Endodermal cell (in vitro differentiated cells): ENCODE measurements at regions not wholly inside any gene's neighbourhood (a gene's known extent, or its start where the extent isn't known, plus 50 kb on each side); places are given as distances from the start of the nearest gene placed in this dataset.

ENCODE experiments used
- DNase-seq: peaks from one replicate; pipeline ENCODE4 v3.0.0-alpha.2; 2017
- H3K27ac ChIP-seq: 2 replicates; pipeline ENCODE4 v1.5.1; 2013; ENCODE audit warnings: mild to moderate bottlenecking, low read depth, low read length, moderate library complexity
- H3K27me3 ChIP-seq: 2 replicates; pipeline ENCODE4 v1.6.1; 2013; ENCODE audit warnings: mild to moderate bottlenecking, low read length, moderate library complexity; ENCODE audit not compliant: insufficient read depth, control insufficient read depth, poor library complexity, severe bottlenecking
- H3K36me3 ChIP-seq: 2 replicates; pipeline ENCODE4 v1.7.0; 2013; ENCODE audit warnings: mild to moderate bottlenecking, low read length, moderate library complexity; ENCODE audit not compliant: control insufficient read depth, insufficient read depth
- H3K4me1 ChIP-seq: one replicate; pipeline ENCODE4 v1.7.0; 2013; ENCODE audit warnings: low read length; ENCODE audit not compliant: control insufficient read depth, insufficient read depth
- H3K4me3 ChIP-seq: 2 replicates; pipeline ENCODE4 v1.5.1; 2013; ENCODE audit warnings: mild to moderate bottlenecking, low read length, moderate library complexity
- H3K9ac ChIP-seq: 2 replicates; pipeline ENCODE4 v1.6.1; 2013; ENCODE audit warnings: mild to moderate bottlenecking, low read length, moderate library complexity; ENCODE audit not compliant: poor library complexity, severe bottlenecking; ENCODE audit errors: extremely low read depth
- H3K9me3 ChIP-seq: 2 replicates; pipeline ENCODE4 v1.6.1; 2013; ENCODE audit warnings: mild to moderate bottlenecking, low read length, moderate library complexity; ENCODE audit not compliant: control insufficient read depth
- H3K27ac Mint-ChIP-seq: 2 replicates; pipeline ENCODE4 v1.8.0; 2020; ENCODE audit warnings: mixed read lengths
- H3K27me3 Mint-ChIP-seq: 2 replicates; pipeline ENCODE4 v1.8.0; 2021; ENCODE audit warnings: mild to moderate bottlenecking, mixed read lengths; ENCODE audit not compliant: insufficient read depth
- H3K36me3 Mint-ChIP-seq: 2 replicates; pipeline ENCODE4 v1.8.0; 2020; ENCODE audit warnings: low read depth, mixed read lengths
- H3K4me1 Mint-ChIP-seq: 2 replicates; pipeline ENCODE4 v1.8.0; 2020; ENCODE audit warnings: mixed read lengths
- H3K4me3 Mint-ChIP-seq: 2 replicates; pipeline ENCODE4 v1.8.0; 2020; ENCODE audit warnings: mild to moderate bottlenecking, moderate library complexity, mixed read lengths
- H3K9me3 Mint-ChIP-seq: 2 replicates; pipeline ENCODE4 v1.8.0; 2020; ENCODE audit warnings: mild to moderate bottlenecking, mixed read lengths
- WGBS, 2 experiments: methylation state at CpG; one replicate each; pipeline versions ENCODE4 v1.1.5 to v1.1.7; 2013; ENCODE audit warnings: missing lambda C conversion rate in 2 of 2, mixed read lengths in 1 of 2; ENCODE audit not compliant: insufficient coverage in 1 of 2, insufficient read length in 1 of 2; 5-methylcytosine and 5-hydroxymethylcytosine counted together
- TF ChIP-seq, protein P1 (sequence below): fragments of 200-600 bp; sonication (generic); conservative IDR thresholded peaks from 2 replicates; pipeline ENCODE4 v1.5.0; 2021; ENCODE audit warnings: antibody characterized with exemption, mild to moderate bottlenecking

DNA sequence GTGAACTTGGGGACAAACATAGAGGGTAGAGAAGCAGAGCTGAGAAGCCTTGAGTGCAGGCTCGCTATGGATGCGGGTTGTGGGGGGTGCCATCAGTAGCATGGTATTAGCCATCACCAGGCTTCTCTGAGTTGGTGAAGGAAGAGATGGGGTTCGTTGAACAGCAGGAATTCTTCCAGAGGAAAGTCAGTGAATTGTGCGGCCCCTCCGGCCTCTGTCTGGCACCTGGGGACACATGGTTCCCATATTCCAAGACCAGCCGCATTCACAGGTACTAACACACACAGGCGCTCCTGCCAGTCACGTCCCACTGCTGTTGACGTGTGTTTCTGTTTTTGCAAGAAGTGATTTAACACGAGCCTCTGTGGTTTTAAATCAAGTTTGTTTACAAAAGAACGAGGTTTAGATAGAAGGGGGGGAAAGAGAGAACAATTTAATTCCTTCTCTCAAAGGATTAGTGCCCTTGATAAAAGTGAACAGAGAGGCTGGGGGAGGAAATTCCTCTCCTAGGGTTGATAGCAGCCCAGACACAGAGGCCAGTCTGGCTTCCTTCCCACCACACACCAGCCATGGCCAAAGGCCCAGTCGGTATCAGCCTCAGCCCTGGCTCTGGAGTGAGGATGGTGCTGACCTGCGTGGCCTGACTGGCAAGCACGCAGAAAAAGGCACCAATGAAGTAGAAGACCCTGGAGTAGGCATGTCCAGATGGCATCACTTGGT, 252.6 kb upstream of the IGFBP3 start:
- Mint-ChIP-seq H3K9me3 (no peaks in the 10 kb centered on the region), H3K4me1 (peaks cover 9% of the 10 kb centered on the region), H3K27ac (no peak overlapping the region), H3K4me3 (no peak overlapping the region), H3K36me3 (no peaks in the 10 kb centered on the region), H3K27me3 (no peaks in the 10 kb centered on the region)
- Histone ChIP-seq H3K9me3 (no peaks in the 10 kb centered on the region), H3K36me3 (no peaks in the 10 kb centered on the region), H3K27ac (no peak overlapping the region), H3K4me3 (no peak overlapping the region), H3K9ac (no peak overlapping the region), H3K4me1 (peaks cover 12% of the 10 kb centered on the region), H3K27me3 (no peaks in the 10 kb centered on the region)
- no peak for DNase-seq
- TF ChIP-seq, protein P1, sequence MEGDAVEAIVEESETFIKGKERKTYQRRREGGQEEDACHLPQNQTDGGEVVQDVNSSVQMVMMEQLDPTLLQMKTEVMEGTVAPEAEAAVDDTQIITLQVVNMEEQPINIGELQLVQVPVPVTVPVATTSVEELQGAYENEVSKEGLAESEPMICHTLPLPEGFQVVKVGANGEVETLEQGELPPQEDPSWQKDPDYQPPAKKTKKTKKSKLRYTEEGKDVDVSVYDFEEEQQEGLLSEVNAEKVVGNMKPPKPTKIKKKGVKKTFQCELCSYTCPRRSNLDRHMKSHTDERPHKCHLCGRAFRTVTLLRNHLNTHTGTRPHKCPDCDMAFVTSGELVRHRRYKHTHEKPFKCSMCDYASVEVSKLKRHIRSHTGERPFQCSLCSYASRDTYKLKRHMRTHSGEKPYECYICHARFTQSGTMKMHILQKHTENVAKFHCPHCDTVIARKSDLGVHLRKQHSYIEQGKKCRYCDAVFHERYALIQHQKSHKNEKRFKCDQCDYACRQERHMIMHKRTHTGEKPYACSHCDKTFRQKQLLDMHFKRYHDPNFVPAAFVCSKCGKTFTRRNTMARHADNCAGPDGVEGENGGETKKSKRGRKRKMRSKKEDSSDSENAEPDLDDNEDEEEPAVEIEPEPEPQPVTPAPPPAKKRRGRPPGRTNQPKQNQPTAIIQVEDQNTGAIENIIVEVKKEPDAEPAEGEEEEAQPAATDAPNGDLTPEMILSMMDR, result no peak
- WGBS, 2 experiments, result 86 to 93% methylated on average over 8 to 14 of the region's 14 CpGs

DNA sequence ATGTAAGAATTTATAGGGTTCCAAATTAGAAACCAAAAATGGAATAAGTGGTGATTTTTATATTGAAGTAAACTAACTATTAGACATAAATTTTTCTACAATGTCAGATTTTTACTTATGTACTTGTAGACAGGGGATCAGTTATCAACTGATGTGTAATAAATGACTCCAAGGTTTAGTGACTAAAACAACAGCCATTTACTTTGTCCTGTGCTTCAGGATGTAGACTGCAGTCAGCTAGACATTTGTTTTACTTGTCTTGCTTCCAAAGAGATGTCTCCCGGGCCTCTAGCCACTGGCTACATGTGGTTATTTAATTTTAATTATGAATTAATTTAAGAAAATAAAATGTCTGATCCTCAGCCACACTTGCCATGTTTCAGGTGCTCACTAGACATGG, 249.7 kb upstream of the IGFBP3 start:
- no peak overlapping the region for H3K4me3 Mint-ChIP-seq
- H3K27ac Mint-ChIP-seq, result no peak overlapping the region
- no peak overlapping the region for H3K9ac ChIP-seq
- no peaks in the 10 kb centered on the region for H3K9me3 Mint-ChIP-seq
- H3K27ac ChIP-seq, result no peak overlapping the region
- H3K27me3 ChIP-seq, result no peaks in the 10 kb centered on the region
- H3K4me3 ChIP-seq, result no peak overlapping the region
- no peaks in the 10 kb centered on the region for H3K36me3 Mint-ChIP-seq
- TF ChIP-seq, protein P1, result no peak
- no peak for DNase-seq
- no peaks in the 10 kb centered on the region for H3K9me3 ChIP-seq
- H3K27me3 Mint-ChIP-seq, result no peaks in the 10 kb centered on the region
- H3K4me1 Mint-ChIP-seq, result peaks cover 9% of the 10 kb centered on the region
- H3K4me1 ChIP-seq, result peaks cover 12% of the 10 kb centered on the region
- 75% methylated on average over 1 of the region's 1 CpG; no CpG with 5 or more reads in 1 of the 2 experiments for WGBS, 2 experiments
- no peaks in the 10 kb centered on the region for H3K36me3 ChIP-seq

DNA sequence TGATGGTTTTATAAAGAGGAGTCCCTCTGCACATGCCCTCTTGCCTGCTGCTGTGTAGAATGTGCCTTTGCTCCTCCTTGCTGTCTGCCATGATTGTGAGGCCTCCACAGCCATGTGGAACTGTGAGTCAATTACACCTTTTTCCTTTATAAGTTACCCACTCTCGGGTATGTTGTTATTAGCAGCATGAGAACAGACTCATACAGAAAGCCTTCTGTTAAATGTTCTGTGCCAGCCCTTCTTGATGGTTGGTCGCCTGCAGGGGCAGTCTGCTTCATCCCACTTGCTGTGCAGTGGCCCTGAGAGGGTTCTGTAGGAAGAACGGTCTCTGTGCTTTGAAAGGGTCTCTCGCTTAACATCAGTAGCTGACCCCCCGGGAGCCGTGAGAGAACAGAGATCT, 248.9 kb upstream of the IGFBP3 start:
- Histone ChIP-seq H3K4me3 (no peak overlapping the region), H3K4me1 (peaks cover 12% of the 10 kb centered on the region), H3K27ac (no peak overlapping the region), H3K9ac (no peak overlapping the region), H3K27me3 (no peaks in the 10 kb centered on the region), H3K9me3 (no peaks in the 10 kb centered on the region), H3K36me3 (no peaks in the 10 kb centered on the region)
- no peak for DNase-seq
- H3K36me3 Mint-ChIP-seq, result no peaks in the 10 kb centered on the region
- no peaks in the 10 kb centered on the region for H3K9me3 Mint-ChIP-seq
- H3K4me3 Mint-ChIP-seq, result no peak overlapping the region
- TF ChIP-seq, protein P1, result no peak
- H3K27ac Mint-ChIP-seq, result no peak overlapping the region
- WGBS, 2 experiments, result 79 to 89% methylated on average over 5 to 6 of the region's 6 CpGs
- H3K4me1 Mint-ChIP-seq, result peaks cover 9% of the 10 kb centered on the region
- H3K27me3 Mint-ChIP-seq, result no peaks in the 10 kb centered on the region
